ENCODE measurements at regions not wholly inside any gene's neighbourhood (a gene's known extent, or its start where the extent isn't known, plus 50 kb on each side); places are given as distances from the start of the nearest gene placed in this dataset.

- 20 to 44% methylated on average over 1 of the region's 1 CpG for WGBS, 2 donors
- H3K27ac ChIP-seq = no peak overlapping the region
- intact Hi-C loops (cut with DNase I) = no loop called here
- TF ChIP-seq CTCF (IDR thresholded peaks at IDR 0.05) = no peak
- no peak for TF ChIP-seq POLR2A (IDR thresholded peaks at IDR 0.05)
- no peak overlapping the region for H3K4me3 ChIP-seq
- no peaks in the 10 kb centered on the region for H3K36me3 ChIP-seq
- H3K4me1 ChIP-seq = no peaks in the 10 kb centered on the region
- H3K9me3 ChIP-seq = no peaks in the 10 kb centered on the region
- DNase-seq = no peak
- H3K27me3 ChIP-seq = no peaks in the 10 kb centered on the region
These were observed 55.3 kb upstream of the NOL4 start for GRCh38 chr18:34280000-34280399.

GRCh38 chr18:34280653-34281052 is 55.9 kb upstream of the NOL4 start:
- Histone ChIP-seq H3K27me3 (no peaks in the 10 kb centered on the region), H3K4me3 (no peak overlapping the region), H3K27ac (no peak overlapping the region), H3K4me1 (no peaks in the 10 kb centered on the region), H3K36me3 (no peaks in the 10 kb centered on the region), H3K9me3 (no peaks in the 10 kb centered on the region)
- intact Hi-C loops (cut with DNase I) = no loop called here
- TF ChIP-seq CTCF (IDR thresholded peaks at IDR 0.05) = no peak
- TF ChIP-seq POLR2A (IDR thresholded peaks at IDR 0.05) = no peak
- WGBS, 2 donors = 72 to 75% methylated on average over 4 of the region's 4 CpGs
- DNase-seq = no peak

GRCh38 chr18:34281290-34281689 is 56.6 kb upstream of the NOL4 start:
- H3K4me3 ChIP-seq = no peak overlapping the region
- no peaks in the 10 kb centered on the region for H3K36me3 ChIP-seq
- no peaks in the 10 kb centered on the region for H3K27me3 ChIP-seq
- no peak for TF ChIP-seq POLR2A (IDR thresholded peaks at IDR 0.05)
- TF ChIP-seq CTCF (IDR thresholded peaks at IDR 0.05) = no peak
- no peak for DNase-seq
- WGBS, 2 donors = 29 to 40% methylated on average over 1 of the region's 2 CpGs
- intact Hi-C loops (cut with DNase I) = no loop called here
- no peak overlapping the region for H3K27ac ChIP-seq
- no peaks in the 10 kb centered on the region for H3K9me3 ChIP-seq
- no peaks in the 10 kb centered on the region for H3K4me1 ChIP-seq

GRCh38 chr18:34281722-34282121 is 57.0 kb upstream of the NOL4 start:
- no peak for TF ChIP-seq POLR2A (IDR thresholded peaks at IDR 0.05)
- 44 to 56% methylated on average over 3 of the region's 3 CpGs for WGBS, 2 donors
- H3K4me3 ChIP-seq = no peak overlapping the region
- no peak overlapping the region for H3K27ac ChIP-seq
- no peak for DNase-seq
- no peaks in the 10 kb centered on the region for H3K9me3 ChIP-seq
- H3K4me1 ChIP-seq = no peaks in the 10 kb centered on the region
- intact Hi-C loops (cut with DNase I) = no loop called here
- H3K27me3 ChIP-seq = no peaks in the 10 kb centered on the region
- no peaks in the 10 kb centered on the region for H3K36me3 ChIP-seq

- WGBS, 2 donors = 50% methylated on average over 1 of the region's 1 CpG
- TF ChIP-seq CTCF (IDR thresholded peaks at IDR 0.05) = no peak
- no peak for TF ChIP-seq POLR2A (IDR thresholded peaks at IDR 0.05)
- Histone ChIP-seq H3K27ac (no peak overlapping the region), H3K36me3 (no peaks in the 10 kb centered on the region), H3K9me3 (peaks cover 0 to 11% (median 0%) of the 10 kb centered on the region in 3 donors), H3K4me3 (no peak overlapping the region), H3K27me3 (no peaks in the 10 kb centered on the region), H3K4me1 (no peaks in the 10 kb centered on the region)
- intact Hi-C loops (cut with DNase I) = no loop called here
- no peak for DNase-seq
These were observed 58.8 kb upstream of the NOL4 start for GRCh38 chr18:34283506-34283905.

- H3K27ac ChIP-seq = no peak overlapping the region
- intact Hi-C loops (cut with DNase I) = no loop called here
- H3K4me3 ChIP-seq = no peak overlapping the region
- no peaks in the 10 kb centered on the region for H3K4me1 ChIP-seq
- no peak for TF ChIP-seq CTCF (IDR thresholded peaks at IDR 0.05)
- TF ChIP-seq POLR2A (IDR thresholded peaks at IDR 0.05) = no peak
- peaks cover 0 to 11% (median 0%) of the 10 kb centered on the region in 3 donors for H3K9me3 ChIP-seq
- no peak for DNase-seq
- no peaks in the 10 kb centered on the region for H3K27me3 ChIP-seq
- no peaks in the 10 kb centered on the region for H3K36me3 ChIP-seq
These were observed 63.1 kb upstream of the NOL4 start for GRCh38 chr18:34287825-34288224.
